ENCODE measurements at regions not wholly inside any gene's neighbourhood (a gene's known extent, or its start where the extent isn't known, plus 50 kb on each side); places are given as distances from the start of the nearest gene placed in this dataset.

DNA sequence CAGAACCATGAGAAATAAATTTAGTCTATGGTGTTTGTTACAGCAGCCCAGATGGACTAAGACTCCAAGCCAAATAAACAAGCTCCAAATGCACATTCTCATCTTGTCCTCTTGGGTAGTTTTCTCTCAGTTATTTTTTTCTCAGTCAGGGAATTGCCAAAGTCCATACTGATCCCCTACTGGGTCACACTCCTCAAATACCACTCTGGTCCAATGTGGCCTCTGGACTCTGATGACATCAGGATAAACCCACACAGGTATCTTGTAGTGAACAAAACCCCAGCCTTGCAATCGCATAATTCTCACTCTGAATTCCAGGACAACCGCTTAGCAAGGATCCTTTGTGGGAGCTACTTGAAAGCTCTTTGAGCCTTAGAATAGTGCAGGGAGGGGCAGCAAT lies 248.4 kb upstream of the JUN start:
- TF ChIP-seq, protein P1, sequence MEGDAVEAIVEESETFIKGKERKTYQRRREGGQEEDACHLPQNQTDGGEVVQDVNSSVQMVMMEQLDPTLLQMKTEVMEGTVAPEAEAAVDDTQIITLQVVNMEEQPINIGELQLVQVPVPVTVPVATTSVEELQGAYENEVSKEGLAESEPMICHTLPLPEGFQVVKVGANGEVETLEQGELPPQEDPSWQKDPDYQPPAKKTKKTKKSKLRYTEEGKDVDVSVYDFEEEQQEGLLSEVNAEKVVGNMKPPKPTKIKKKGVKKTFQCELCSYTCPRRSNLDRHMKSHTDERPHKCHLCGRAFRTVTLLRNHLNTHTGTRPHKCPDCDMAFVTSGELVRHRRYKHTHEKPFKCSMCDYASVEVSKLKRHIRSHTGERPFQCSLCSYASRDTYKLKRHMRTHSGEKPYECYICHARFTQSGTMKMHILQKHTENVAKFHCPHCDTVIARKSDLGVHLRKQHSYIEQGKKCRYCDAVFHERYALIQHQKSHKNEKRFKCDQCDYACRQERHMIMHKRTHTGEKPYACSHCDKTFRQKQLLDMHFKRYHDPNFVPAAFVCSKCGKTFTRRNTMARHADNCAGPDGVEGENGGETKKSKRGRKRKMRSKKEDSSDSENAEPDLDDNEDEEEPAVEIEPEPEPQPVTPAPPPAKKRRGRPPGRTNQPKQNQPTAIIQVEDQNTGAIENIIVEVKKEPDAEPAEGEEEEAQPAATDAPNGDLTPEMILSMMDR (IDR thresholded peaks at IDR 0.05), result no peak
- no peak for TF ChIP-seq POLR2A (IDR thresholded peaks at IDR 0.05)
